ENCODE measurements at regions not wholly inside any gene's neighbourhood (a gene's known extent, or its start where the extent isn't known, plus 50 kb on each side); places are given as distances from the start of the nearest gene placed in this dataset.
"Not testable (repeated sequence)": the region's sequence is repeated elsewhere in the genome, so short reads cannot be mapped to it uniquely, and the experiment has no call there.

GRCh38 chr6:119865466-119866350, 516.1 kb upstream of the MAN1A1 start:
- no peak for DNase-seq

GRCh38 chr6:119862719-119863118, 513.2 kb upstream of the MAN1A1 start:
- no peak for DNase-seq

- DNase-seq: no peak
Measured at GRCh38 chr6:119858901-119859300, 509.3 kb upstream of the MAN1A1 start.

GRCh38 chr6:119856136-119856535, 506.6 kb upstream of the MAN1A1 start:
- no peak for DNase-seq

GRCh38 chr6:119848696-119849095, 499.1 kb upstream of the MAN1A1 start:
- DNase-seq: no peak

- DNase-seq: no peak
Measured at GRCh38 chr6:119845161-119845560, 495.6 kb upstream of the MAN1A1 start.

GRCh38 chr6:119844387-119844786, 494.8 kb upstream of the MAN1A1 start:
- DNase-seq: no peak

GRCh38 chr6:119842191-119842590, 492.6 kb upstream of the MAN1A1 start:
- no peak for DNase-seq

- DNase-seq: no peak
Measured at GRCh38 chr6:119838043-119838442, 488.5 kb upstream of the MAN1A1 start.

GRCh38 chr6:119834418-119834817, 484.9 kb upstream of the MAN1A1 start:
- DNase-seq: no peak

- DNase-seq: no peak
Measured at GRCh38 chr6:119832411-119832810, 482.9 kb upstream of the MAN1A1 start.

GRCh38 chr6:119830494-119831295, 481.1 kb upstream of the MAN1A1 start:
- DNase-seq: no peak

- no peak for DNase-seq
Measured at GRCh38 chr6:119830069-119830468, 480.5 kb upstream of the MAN1A1 start.

- not testable (repeated sequence) for DNase-seq
Measured at GRCh38 chr6:119829499-119829898, 479.9 kb upstream of the MAN1A1 start.

GRCh38 chr6:119829006-119829405, 479.4 kb upstream of the MAN1A1 start:
- DNase-seq: no peak

- DNase-seq: no peak
Measured at GRCh38 chr6:119821380-119821779, 471.8 kb upstream of the MAN1A1 start.

- DNase-seq: no peak
Measured at GRCh38 chr6:119818876-119819275, 469.3 kb upstream of the MAN1A1 start.

- no peak for DNase-seq
Measured at GRCh38 chr6:119814609-119815400, 465.2 kb upstream of the MAN1A1 start.

- no peak for DNase-seq
Measured at GRCh38 chr6:119802464-119802863, 452.9 kb upstream of the MAN1A1 start.

GRCh38 chr6:119801056-119801455, 451.5 kb upstream of the MAN1A1 start:
- no peak for DNase-seq

- no peak for DNase-seq
Measured at GRCh38 chr6:119800526-119800925, 451.0 kb upstream of the MAN1A1 start.

GRCh38 chr6:119799596-119800509, 450.3 kb upstream of the MAN1A1 start:
- no peak for DNase-seq

Measured in activated effector memory CD4-positive, alpha-beta T cell treated with Interleukin-2 at 50 U/mL for 16 hours (primary cell).